K562 (cell line): ENCODE measurements at regions not wholly inside any gene's neighbourhood (a gene's known extent, or its start where the extent isn't known, plus 50 kb on each side); places are given as distances from the start of the nearest gene placed in this dataset.

Experiments used
- ATAC-seq: fragments of 200-7000 bp; cut with Tn5 transposase; 3 replicates; pipeline ENCODE4 v1.9.1; 2020; ENCODE audit warnings: moderate library complexity
- BruUV-seq: library from RNA; stranded (reverse); fragments of 400-500 nt; replicated peaks from 2 replicates; lab custom pipeline; 2021; lab: Mats Ljungman, UMichigan
- CTCF ChIA-PET: fragments of 300-600 bp; formaldehyde crosslinking; extraction: SDS; loops from one replicate; lab custom pipeline; 2021; ENCODE audit warnings: low intra/inter-chr PET ratio; lab: Yijun Ruan, JAX
- POLR2A ChIA-PET: fragments of 300-600, 350-650 bp; sonication (Branson Sonifier 250); formaldehyde crosslinking; extraction: SDS; loops from one replicate; lab custom pipeline; 2021; ENCODE audit warnings: antibody characterized with exemption, inconsistent platforms; lab: Yijun Ruan, JAX
- DNase-seq, 4 experiments: peaks; one replicate each; pipeline versions ENCODE4 v3.0.0 to v3.0.0-alpha.2; 2011 to 2018; ENCODE audit warnings: low spot score in 3 of 4, mixed read lengths in 3 of 4; ENCODE audit errors: extremely low read depth in 1 of 4
- FAIRE-seq: peaks from 2 replicates; lab custom pipeline; 2011; peaks lifted over from hg19 to GRCh38; lab: Jason Lieb, UNC
- H2AFZ ChIP-seq: 2 replicates; pipeline ENCODE4 v1.6.0; 2011; ENCODE audit warnings: low read depth, low read length, control low read depth, inconsistent platforms
- H3K27ac ChIP-seq: fragments of 200-600 bp; 3 replicates; pipeline ENCODE4 v1.8.0; 2011; ENCODE audit warnings: low read depth, mild to moderate bottlenecking, control low read depth, inconsistent platforms, low read length, moderate library complexity, mixed read lengths; ENCODE audit errors: extremely low read depth
- H3K27me3 ChIP-seq, 2 experiments: fragments of 300-600 bp in 1 of 2; 2 replicates in 1 of 2; 3 replicates in 1 of 2; pipeline versions ENCODE4 v1.6.0 to v1.8.0; 2011; ENCODE audit warnings: inconsistent platforms in 2 of 2, low read length in 2 of 2, mild to moderate bottlenecking in 1 of 2, mixed read lengths in 1 of 2, moderate library complexity in 1 of 2; ENCODE audit not compliant: control insufficient read depth in 2 of 2, insufficient read depth in 2 of 2
- H3K36me3 ChIP-seq: fragments of 300-600 bp; 3 replicates; pipeline ENCODE4 v1.8.0; 2011; ENCODE audit warnings: mild to moderate bottlenecking, low read length, inconsistent platforms; ENCODE audit not compliant: control insufficient read depth, insufficient read depth
- H3K4me1 ChIP-seq, 2 experiments: fragments of 200-600 bp in 1 of 2; replicated peaks in 1 of 2; 2 replicates in 1 of 2; 3 replicates in 1 of 2; pipeline versions ENCODE4 v1.5.1 to v1.8.0; 2011; ENCODE audit warnings: inconsistent platforms in 2 of 2, low read length in 2 of 2, mild to moderate bottlenecking in 1 of 2, mixed read lengths in 1 of 2, moderate library complexity in 1 of 2; ENCODE audit not compliant: control insufficient read depth in 2 of 2, insufficient read depth in 2 of 2
- H3K4me2 ChIP-seq: 2 replicates; pipeline ENCODE4 v1.6.1; 2011; ENCODE audit warnings: low read length, control low read depth, inconsistent platforms, mixed read lengths; ENCODE audit not compliant: insufficient read depth
- H3K4me3 ChIP-seq: fragments of 200-600 bp; sonication (generic), shearing (Covaris generic); 2 replicates; pipeline ENCODE4 v1.5.1; 2016; ENCODE audit warnings: control low read depth, inconsistent platforms
- H3K79me2 ChIP-seq: fragments of 200-600 bp; 3 replicates; pipeline ENCODE4 v1.8.0; 2011; ENCODE audit warnings: low read length, inconsistent platforms; ENCODE audit not compliant: control insufficient read depth, insufficient read depth
- H3K9ac ChIP-seq, 2 experiments: 2 replicates each; pipeline versions ENCODE4 v1.6.0 to v1.6.1; 2011; ENCODE audit warnings: low read depth in 2 of 2, low read length in 2 of 2, control low read depth in 1 of 2, inconsistent platforms in 1 of 2, mild to moderate bottlenecking in 1 of 2, mixed read lengths in 1 of 2; ENCODE audit not compliant: insufficient read depth in 1 of 2
- H3K9me1 ChIP-seq: one replicate; pipeline ENCODE4 v1.6.0; 2011; ENCODE audit warnings: inconsistent platforms, mild to moderate bottlenecking, low read length, moderate library complexity; ENCODE audit not compliant: control insufficient read depth, insufficient read depth
- H3K9me3 ChIP-seq: replicated peaks from 2 replicates; pipeline ENCODE4 v1.5.1; 2011; ENCODE audit warnings: low read depth, low read length, inconsistent platforms; ENCODE audit not compliant: control insufficient read depth, insufficient read depth
- H4K20me1 ChIP-seq: replicated peaks from 2 replicates; pipeline ENCODE4 v1.6.1; 2011; ENCODE audit warnings: low read length, inconsistent platforms, mixed read lengths; ENCODE audit not compliant: control insufficient read depth, insufficient read depth
- RBM25 ChIP-seq: fragments of 200-400 bp; formaldehyde crosslinking; IDR thresholded peaks from 2 replicates; pipeline ENCODE4 v1.6.1; 2018; ENCODE audit warnings: low read length, low read depth, moderate library complexity; ENCODE audit not compliant: severe bottlenecking
- RERE ChIP-seq: sonication (generic); formaldehyde crosslinking; IDR thresholded peaks from 2 replicates; pipeline ENCODE4 v1.8.0; 2023; ENCODE audit warnings: missing genetic modification reagents, mild to moderate bottlenecking, borderline replicate concordance
- ZNF134 ChIP-seq: fragments of 250-450 bp; sonication (Bioruptor Pico); conservative IDR thresholded peaks from 2 replicates; pipeline ENCODE4 v1.4.0; 2020
- WGBS: fragments of 100-300 bp; shearing (Covaris generic); methylation state at CpG from one replicate; pipeline ENCODE4 v1.1.6; 2016; ENCODE audit warnings: low coverage, mixed read lengths; ENCODE audit not compliant: insufficient coverage; ENCODE audit errors: missing lambda C conversion rate; 5-methylcytosine and 5-hydroxymethylcytosine counted together
- in situ Hi-C: fragments of 300-500 bp; cut with MboI; formaldehyde crosslinking; loops from 4 replicates; pipeline ENCODE4 v1.15.0; 2018; ENCODE audit warnings: inconsistent platforms, mixed read lengths
- intact Hi-C: fragments of 100-400 bp; cut with micrococcal nuclease; formaldehyde crosslinking; loops from 2 replicates; pipeline ENCODE4 v1.14.2; 2022

GRCh38 chr9:120291050-120291449 is 288.9 kb downstream of the CDK5RAP2 start:
- DNase-seq (no peak), ATAC-seq (no peak), FAIRE-seq (no peak)
- Histone ChIP-seq H3K4me1 (no peaks in the 10 kb centered on the region), H3K4me3 (no peak overlapping the region), H3K79me2 (no peaks in the 10 kb centered on the region), H3K9ac (no peak overlapping the region), H3K27me3 (no peaks in the 10 kb centered on the region), H3K36me3 (no peaks in the 10 kb centered on the region), H4K20me1 (no peaks in the 10 kb centered on the region), H3K27ac (no peak overlapping the region), H3K4me2 (no peak overlapping the region), H3K9me3 (no peaks in the 10 kb centered on the region), H3K9me1 (no peaks in the 10 kb centered on the region), H2AFZ (no peak overlapping the region)
- CTCF ChIA-PET = no interaction called here
- POLR2A ChIA-PET = no interaction called here
- 14% methylated on average over 3 of the region's 3 CpGs for WGBS
- TF ChIP-seq ZNF134 (CRISPR knock-in tag) = peak; percentile 92
- no peak for TF ChIP-seq RERE (CRISPR knock-in tag)
- peak; percentile 34 for TF ChIP-seq RBM25
- intact Hi-C loops (no loop called here), in situ Hi-C loops (no loop called here)
- BruUV-seq = no TSS peak
